GM18861 (cell line): ENCODE measurements at regions not wholly inside any gene's neighbourhood (a gene's known extent, or its start where the extent isn't known, plus 50 kb on each side); places are given as distances from the start of the nearest gene placed in this dataset.

Experiments
- ATAC-seq: cut with Tn5 transposase; IDR thresholded peaks from one replicate; pipeline ENCODE4 v1.9.1; 2021; ENCODE audit not compliant: unreplicated experiment

GRCh38 chr16:61596655-61597054 is 439.6 kb downstream of the CDH8 start:
- ATAC-seq = no peak

DNA sequence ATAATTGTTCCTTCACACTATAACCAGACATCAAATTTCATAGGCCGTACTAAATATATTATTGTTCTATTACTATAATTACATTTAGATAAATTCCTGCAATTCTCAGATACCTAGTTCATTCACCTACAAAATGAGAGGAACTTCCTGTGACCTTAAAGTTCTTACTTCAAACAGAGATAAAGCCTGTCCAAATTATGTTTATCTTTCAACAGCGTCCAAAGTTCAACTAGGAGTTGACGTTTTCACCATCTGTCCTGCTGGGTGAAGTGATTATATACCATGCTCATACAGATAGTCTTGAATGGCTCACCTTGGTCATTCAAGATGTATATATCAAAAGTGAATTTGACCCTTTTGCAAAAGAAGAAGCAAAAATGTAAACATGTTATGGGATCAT is 440.6 kb downstream of the CDH8 start:
- ATAC-seq = no peak

DNA sequence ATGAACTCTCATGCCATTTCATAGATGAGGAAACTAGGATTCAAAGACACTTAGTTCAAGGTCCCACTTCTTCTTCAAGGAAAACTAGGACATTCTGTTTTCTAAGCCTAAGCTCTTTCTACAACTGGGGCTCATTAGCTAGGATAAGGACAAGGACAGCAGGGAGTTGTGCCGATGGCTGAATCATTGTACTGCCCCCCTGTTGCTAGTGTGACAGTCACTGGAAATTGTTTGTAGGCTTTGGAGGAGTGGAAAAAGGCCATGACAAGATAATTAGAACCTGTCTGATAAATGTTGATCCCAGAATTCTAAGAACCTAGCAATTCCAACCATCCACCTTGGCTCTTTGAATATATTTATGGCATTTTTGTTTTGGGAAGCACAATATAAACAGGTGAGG is 445.7 kb downstream of the CDH8 start:
- ATAC-seq = no peak

DNA sequence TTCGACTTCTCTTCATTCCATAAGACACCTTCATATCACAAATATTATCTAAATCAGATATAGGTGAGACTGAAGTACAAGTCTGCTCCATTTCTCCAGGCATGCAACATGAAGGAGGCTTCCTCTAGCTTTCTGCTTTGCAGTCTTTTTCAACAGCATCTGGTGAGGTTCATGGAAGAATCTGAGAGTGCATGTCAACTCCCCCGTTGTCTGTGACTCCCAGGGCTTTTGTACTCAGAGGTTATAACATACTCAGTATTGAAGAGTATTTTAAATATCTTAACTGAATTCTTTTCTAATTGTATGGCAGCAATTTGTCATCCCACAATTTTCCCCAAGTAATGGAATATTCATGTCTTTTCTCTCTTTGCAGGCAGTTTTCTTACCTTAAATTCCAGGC is 448.7 kb downstream of the CDH8 start:
- ATAC-seq = no peak

DNA sequence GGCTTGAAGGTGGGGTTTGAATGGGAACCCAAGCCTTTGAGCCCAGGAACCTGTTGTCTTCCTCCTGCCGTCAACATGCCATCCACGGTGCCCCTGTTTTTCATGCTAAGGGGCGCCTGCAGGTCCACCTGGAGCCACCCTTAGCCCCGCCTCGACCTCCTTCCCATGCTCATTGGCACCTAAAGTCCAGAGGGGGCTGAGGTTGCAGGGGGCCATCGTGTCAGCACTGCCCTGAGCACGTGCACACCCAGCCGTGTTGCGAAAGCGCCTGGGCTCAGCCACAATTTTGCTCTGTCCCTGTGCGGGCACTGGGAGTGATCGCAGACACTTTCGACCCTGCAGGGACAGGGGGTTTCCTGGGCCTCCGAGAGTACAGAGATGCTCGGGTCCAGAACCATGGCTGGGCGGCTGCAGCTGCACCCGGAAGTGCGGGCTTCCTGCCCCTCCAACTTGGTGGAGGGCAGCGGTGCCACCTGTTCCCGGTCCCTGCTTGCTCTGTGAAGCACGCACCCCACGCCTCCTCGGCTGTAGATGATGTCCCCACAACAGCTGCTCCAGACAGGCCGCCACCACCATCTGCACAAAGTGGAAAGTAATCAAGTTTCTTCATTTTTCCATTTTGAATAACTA is 454.7 kb downstream of the CDH8 start:
- no peak for ATAC-seq

DNA sequence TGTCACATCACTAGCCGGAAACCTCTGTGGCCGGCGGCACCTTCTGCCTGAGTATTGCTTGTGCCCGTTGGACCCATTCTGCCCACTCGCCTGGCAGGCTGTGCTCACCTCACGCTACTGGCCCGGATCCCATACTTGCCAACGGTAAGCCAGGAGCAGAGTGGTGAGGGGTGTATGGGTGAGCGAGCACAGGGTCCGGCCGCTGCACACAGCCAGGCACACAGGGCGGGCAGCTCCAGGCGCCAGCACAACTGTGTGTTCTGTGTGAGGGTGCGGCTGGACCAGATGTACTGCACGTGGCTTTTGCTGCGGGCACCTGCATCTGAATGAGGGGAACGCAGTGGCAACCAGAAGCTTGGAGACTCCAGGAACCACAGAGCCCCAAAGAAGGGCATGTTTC is 455.7 kb downstream of the CDH8 start:
- no peak for ATAC-seq

DNA sequence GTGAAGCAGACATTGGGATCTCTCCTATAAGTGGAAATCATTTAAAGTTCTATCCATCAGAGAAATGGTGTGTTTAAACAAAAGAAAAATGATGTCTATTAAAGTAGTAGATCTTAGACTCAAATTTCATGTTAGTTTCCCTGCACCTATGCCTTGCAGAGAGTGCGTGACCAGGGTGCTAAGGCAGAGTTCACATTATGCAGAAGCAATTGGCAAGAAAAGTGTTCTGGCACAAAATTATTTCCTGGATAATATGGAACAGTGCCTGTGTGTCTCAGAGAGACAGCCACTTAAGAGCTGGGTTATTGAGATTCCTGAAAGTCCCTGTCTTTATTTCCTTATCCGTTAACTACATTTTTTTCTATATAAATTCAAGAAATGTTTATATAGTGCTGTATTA is 457.0 kb downstream of the CDH8 start:
- no peak for ATAC-seq

GRCh38 chr16:61576476-61576875 is 459.8 kb downstream of the CDH8 start:
- no peak for ATAC-seq

DNA sequence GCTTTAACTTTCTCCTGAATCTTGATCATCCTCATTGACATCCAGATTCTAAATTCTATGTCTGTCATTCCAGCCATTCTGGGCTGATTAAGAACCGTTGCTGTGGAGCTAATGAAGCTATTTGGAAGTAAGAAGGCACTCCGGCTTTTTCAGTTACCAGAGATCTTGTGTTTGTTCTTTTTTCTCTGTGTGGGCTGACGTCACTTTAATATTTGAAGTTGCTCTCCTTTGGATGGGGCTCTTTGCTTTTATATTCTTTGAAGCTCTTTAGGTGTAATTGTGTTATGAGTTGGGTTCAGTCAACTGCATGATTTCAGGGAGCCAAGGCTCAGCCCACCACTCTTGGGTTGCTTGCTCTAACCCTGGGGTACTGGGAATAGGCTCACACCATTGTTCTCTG is 460.6 kb downstream of the CDH8 start:
- no peak for ATAC-seq

DNA sequence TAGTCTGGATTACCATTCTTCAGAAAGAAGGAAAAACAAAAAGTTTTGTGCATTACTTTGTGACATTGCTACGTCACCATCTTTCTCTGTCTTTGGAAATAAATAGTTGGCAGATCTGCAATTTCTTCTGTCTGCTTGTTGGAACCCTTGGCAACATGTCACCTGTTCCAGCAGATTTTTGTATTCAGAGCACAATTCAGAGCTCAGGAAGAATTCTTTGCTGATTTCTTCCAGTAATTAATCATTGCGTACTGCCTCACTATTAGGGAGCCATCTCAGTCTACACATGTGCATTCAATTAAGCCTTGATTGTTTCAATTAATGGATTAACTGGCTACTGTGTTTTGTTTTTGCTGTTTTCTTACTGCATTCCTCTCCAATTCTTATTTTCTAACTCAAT is 467.2 kb downstream of the CDH8 start:
- no peak for ATAC-seq

DNA sequence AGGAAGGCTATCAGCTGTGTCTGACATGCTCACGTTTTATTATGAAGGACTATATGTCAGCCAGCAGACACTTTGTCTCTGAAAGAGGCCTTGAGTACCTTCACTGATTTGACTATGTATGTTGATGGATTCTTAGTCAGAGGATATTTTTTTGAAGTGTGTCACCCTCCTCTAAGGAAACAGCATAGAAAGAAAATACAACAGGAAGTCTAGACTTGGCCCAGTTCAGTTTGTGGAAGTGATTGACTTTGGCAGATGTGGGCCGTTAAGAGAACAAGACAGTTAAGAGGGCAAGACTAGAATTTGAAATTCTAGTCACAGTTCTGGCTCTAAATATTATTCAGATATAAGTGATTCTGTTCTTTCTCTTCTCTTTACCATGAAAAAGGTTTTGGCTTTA is 471.5 kb downstream of the CDH8 start:
- ATAC-seq = no peak

DNA sequence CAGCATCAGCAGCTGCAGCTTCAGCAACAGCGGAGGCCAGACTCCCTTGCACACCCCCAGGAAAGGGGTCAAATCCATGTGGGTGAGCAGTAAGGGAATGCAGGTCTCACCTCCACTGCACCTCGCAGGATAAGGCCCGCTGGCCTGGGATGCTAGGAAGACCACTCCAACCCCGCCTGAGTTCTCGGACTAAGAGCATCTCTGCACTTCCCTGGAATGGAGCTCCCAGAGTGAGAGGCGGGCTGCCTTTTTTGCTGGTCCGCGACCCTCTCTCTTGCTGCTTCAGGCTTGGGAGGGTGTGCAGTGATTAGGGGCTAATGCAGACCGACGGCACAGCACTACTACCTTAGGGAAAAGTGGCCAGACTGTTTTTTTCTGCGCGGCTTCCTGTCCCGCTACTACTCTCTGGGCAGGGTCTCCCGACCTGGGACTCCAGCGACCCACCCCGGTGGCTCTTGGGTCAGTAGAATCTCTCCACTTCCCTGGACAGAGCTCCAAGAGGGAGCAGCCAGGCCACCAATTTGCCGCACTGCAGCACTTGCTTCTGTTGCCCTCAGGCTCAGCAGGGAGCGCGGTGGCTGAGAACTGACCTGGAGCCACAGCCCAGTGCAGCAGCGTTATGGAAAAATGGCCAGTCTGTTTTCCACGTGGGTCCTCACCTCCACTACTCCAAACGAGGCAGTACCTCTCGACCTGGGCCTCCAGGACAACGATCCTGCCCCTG is 480.4 kb downstream of the CDH8 start:
- no peak for ATAC-seq

DNA sequence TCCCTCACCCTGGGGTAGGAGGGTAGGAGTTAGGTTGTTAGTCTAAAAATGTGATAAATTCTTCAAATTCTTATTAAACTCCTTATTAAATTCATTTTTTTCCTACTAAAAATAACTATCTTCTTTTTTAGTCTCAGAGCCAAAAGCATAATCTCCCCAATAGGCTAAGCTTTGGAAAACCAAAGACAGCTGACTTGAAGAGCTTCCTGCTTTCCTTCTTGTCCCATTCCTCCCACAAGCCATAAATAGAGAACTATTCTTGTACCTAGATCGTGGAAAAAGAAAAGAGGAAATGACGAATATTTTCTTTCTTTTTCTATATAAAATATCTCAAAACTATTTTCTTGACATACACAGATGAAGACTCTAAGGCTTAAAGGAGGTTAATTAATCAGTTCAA is 486.9 kb downstream of the CDH8 start:
- ATAC-seq = no peak

DNA sequence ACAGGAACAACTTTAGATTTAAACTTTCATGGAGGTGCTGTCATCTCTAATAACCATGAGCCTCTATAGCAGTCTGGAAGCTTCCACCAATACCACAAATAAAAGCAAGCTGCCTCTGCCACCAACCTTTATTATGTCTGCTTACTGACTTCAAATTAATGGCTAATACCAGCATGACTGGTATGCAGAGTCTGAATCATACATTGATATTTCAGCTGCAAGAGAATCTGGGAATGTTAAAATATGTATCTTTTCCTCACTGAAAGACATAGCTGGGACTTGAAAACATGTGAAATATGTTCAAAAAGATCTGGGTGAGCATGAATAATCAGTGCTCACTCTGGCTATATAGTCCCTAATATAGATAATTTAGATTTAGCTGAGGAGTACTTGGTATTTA is 488.6 kb downstream of the CDH8 start:
- ATAC-seq = no peak

DNA sequence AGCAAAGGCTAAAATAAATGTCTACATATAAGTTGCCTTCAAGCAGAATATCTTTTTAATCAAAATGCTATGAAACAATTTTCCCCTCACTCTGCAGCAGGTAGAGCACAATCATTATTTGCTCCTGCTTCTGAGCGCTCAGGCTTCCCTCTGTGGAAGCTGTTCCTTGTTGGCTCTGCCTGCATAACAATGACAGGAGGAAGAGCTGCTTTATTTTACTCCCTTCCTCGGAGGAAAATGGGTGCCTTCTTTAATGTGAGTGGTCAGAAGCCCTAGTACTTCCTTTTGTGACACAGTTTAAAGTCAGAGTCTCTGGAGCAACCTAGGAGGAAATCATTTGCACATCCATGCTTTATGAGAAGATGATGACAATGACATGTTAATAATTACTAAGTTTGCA is 492.1 kb downstream of the CDH8 start:
- no peak for ATAC-seq

DNA sequence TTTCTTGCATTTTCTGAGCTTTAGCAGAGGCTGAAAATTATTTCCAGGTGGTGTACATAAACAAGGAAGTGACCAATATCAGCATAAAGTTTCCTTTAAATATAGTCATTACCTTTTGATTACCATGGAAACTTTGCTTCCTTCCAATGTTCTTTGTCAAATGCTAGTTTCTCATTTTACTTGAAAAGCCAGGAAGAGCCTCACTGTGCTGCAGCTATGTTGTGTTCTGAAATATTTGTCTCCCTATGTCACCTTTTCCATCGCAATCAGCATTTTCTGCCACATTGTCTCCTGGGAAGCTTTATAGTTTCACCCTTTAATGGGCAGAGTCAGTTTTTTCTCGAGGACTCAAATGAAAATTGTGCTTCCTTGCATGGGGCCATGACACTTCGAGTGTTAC is 496.0 kb downstream of the CDH8 start:
- no peak for ATAC-seq

DNA sequence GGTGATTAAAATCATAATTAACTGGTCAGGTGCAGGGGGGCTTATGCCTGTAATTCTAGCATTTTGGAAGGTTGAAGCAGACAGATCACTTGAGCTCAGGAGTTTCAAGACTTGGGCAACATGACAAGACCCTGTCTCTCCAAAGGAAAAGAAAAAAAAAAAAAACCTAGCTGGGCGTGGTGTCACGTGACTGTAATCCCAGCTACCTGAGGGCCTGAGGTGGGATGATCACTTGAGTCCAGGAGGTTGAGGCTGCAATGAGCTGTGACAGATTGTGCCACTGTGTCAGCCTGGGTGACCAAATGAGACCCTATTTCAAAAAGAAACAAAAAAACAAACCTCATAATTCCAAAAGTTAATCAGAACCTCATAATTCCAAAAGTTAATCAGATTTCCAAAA is 505.5 kb downstream of the CDH8 start:
- ATAC-seq = no peak

DNA sequence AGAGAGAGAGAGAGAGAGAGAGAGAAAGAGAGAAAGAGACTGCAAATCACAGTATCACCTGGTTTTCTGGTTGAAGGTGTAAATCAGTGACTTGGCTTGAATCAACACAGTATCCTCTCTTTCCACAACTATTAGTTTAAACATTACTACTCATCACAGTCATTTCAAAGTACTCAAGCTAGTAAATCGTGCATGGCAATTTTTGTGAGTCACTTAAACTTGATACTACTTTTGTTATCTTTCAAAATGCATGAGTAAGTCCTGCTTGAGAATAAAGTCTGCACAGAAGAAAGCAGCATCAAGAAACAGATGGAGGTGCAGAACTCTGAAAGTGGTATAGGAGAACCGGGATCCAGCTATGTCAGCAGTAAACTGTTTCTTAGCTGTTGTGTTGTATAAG is 535.4 kb downstream of the CDH8 start:
- no peak for ATAC-seq

DNA sequence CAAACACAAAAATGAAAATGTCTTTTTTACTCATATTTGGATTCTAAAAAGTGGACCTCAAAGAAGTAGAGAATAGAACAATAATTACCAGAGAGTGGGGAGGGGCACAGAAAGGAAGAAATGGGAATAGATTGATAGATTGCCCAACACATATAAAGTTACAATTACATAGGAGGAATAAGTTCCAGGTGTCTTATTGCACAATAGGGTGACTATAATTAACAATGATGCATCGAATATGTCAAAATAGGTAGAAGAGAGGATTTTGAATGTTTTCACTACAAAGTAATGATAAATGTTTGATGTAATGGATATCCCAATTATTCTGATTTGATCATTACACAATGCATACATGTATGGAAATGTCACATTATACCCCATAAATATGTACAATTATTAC is 556.0 kb downstream of the CDH8 start:
- ATAC-seq = no peak

- no peak for ATAC-seq
Measured at GRCh38 chr16:61471737-61472136, 564.5 kb downstream of the CDH8 start.

DNA sequence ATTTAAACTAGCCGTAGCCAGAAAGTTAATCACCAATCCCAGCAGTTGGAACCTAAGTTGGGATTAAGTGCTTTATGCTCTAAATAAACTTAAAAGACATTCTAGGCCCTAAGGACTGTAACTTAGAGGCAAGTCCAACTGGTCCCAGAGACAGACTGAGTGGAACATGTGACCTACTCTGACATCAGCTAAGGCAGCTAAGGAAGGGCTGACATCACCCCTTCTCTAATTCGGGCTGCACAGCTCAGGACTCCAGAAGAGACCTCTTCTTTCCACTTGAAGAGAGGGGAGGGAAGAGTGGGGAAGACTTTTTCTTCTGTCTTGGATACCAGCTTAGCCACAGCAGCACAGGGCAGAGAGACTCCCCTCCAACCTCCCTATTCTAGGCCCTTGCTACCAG is 565.2 kb downstream of the CDH8 start:
- ATAC-seq = no peak

GRCh38 chr16:61465285-61465684 is 571.0 kb downstream of the CDH8 start:
- no peak for ATAC-seq

- no peak for ATAC-seq
Measured at GRCh38 chr16:61460020-61460419, 576.2 kb downstream of the CDH8 start.
